ENCODE measurements at regions not wholly inside any gene's neighbourhood (a gene's known extent, or its start where the extent isn't known, plus 50 kb on each side); places are given as distances from the start of the nearest gene placed in this dataset.

DNA sequence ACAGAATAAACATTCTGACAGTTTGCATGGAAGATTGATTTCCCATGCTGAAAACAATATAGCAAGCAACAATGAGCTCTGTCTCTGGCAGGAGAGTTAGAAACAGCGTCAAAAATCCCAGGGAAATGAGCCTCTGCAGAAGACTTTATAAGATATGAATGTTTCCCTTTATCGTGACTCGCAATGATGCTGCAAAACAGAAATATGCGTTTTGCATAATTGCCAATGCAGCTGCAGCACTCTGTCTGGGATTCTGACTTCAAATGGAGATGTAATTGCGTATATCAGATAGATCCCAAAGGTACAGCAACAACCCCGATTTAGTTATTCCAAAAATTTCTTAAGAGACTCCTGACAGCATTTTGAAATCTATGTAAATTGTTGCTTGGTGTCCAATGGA is 702.4 kb upstream of the EPHA5 start:
- TF ChIP-seq, protein P1, sequence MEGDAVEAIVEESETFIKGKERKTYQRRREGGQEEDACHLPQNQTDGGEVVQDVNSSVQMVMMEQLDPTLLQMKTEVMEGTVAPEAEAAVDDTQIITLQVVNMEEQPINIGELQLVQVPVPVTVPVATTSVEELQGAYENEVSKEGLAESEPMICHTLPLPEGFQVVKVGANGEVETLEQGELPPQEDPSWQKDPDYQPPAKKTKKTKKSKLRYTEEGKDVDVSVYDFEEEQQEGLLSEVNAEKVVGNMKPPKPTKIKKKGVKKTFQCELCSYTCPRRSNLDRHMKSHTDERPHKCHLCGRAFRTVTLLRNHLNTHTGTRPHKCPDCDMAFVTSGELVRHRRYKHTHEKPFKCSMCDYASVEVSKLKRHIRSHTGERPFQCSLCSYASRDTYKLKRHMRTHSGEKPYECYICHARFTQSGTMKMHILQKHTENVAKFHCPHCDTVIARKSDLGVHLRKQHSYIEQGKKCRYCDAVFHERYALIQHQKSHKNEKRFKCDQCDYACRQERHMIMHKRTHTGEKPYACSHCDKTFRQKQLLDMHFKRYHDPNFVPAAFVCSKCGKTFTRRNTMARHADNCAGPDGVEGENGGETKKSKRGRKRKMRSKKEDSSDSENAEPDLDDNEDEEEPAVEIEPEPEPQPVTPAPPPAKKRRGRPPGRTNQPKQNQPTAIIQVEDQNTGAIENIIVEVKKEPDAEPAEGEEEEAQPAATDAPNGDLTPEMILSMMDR (IDR thresholded peaks at IDR 0.05; ENCODE audit: extremely low read depth in 1 of 2, insufficient read depth in 1 of 2, low read depth in 1 of 2, low read length in 2 of 2), result no peak
- TF ChIP-seq POLR2A (IDR thresholded peaks at IDR 0.05; ENCODE audit: low read depth, low read length), result no peak
- TF ChIP-seq EZH2 (IDR thresholded peaks at IDR 0.05; ENCODE audit: borderline replicate concordance, low read depth, low read length, severe bottlenecking), result no peak
- TF ChIP-seq POLR2AphosphoS5 (IDR thresholded peaks at IDR 0.05; ENCODE audit: insufficient read depth, low read depth, low read length), result no peak
- TF ChIP-seq MYC (IDR thresholded peaks at IDR 0.05; ENCODE audit: low read depth, low read length), result no peak

All from endothelial cell of umbilical vein (primary cell).